Keratinocyte (primary cell): ENCODE measurements at regions not wholly inside any gene's neighbourhood (a gene's known extent, or its start where the extent isn't known, plus 50 kb on each side); places are given as distances from the start of the nearest gene placed in this dataset.

Experiments
- EZH2 ChIP-seq: IDR thresholded peaks from one replicate; pipeline ENCODE4 v1.6.1; 2012; ENCODE audit warnings: inconsistent platforms, mild to moderate bottlenecking, low read length, moderate library complexity
- TF ChIP-seq, protein P1 (sequence below), 3 experiments: IDR thresholded peaks in 1 of 3; conservative IDR thresholded peaks in 1 of 3; optimal IDR thresholded peaks in 1 of 3; 2 replicates in 2 of 3; 3 replicates in 1 of 3; pipeline versions ENCODE3 to v1.5.1; 2011; ENCODE audit warnings: low read length in 3 of 3, mild to moderate bottlenecking in 3 of 3, moderate library complexity in 2 of 3, control low read depth in 1 of 3, inconsistent platforms in 1 of 3; ENCODE audit not compliant: insufficient read depth in 2 of 3; ENCODE audit errors: extremely low read depth in 1 of 3

- no peak for TF ChIP-seq EZH2
- TF ChIP-seq, protein P1, sequence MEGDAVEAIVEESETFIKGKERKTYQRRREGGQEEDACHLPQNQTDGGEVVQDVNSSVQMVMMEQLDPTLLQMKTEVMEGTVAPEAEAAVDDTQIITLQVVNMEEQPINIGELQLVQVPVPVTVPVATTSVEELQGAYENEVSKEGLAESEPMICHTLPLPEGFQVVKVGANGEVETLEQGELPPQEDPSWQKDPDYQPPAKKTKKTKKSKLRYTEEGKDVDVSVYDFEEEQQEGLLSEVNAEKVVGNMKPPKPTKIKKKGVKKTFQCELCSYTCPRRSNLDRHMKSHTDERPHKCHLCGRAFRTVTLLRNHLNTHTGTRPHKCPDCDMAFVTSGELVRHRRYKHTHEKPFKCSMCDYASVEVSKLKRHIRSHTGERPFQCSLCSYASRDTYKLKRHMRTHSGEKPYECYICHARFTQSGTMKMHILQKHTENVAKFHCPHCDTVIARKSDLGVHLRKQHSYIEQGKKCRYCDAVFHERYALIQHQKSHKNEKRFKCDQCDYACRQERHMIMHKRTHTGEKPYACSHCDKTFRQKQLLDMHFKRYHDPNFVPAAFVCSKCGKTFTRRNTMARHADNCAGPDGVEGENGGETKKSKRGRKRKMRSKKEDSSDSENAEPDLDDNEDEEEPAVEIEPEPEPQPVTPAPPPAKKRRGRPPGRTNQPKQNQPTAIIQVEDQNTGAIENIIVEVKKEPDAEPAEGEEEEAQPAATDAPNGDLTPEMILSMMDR (optimal IDR thresholded peaks at IDR 0.05 in 1 of 3, IDR thresholded peaks at IDR 0.05 in 1 of 3, conservative IDR thresholded peaks at IDR 0.05 in 1 of 3; ENCODE audit: extremely low read depth in 1 of 3, insufficient read depth in 2 of 3, low read length in 3 of 3) = no peak
Observed at GRCh38 chr10:86598151-86598550, 56.2 kb upstream of the OPN4 start.
